ENCODE measurements at regions not wholly inside any gene's neighbourhood (a gene's known extent, or its start where the extent isn't known, plus 50 kb on each side); places are given as distances from the start of the nearest gene placed in this dataset.

- no peak for DNase-seq
Measured at GRCh38 chrX:63869506-63869905, 84.5 kb upstream of the ARHGEF9 start.

- no peak for DNase-seq
Measured at GRCh38 chrX:63855896-63856295, 70.9 kb upstream of the ARHGEF9 start.

GRCh38 chrX:63835361-63835760 lies 50.3 kb upstream of the ARHGEF9 start:
- no peak for DNase-seq

Data from activated CD4-positive, alpha-beta T cell treated with anti-CD3 and anti-CD28 coated beads, Interleukin-2, Interleukin-6, amounts not matched to agents 100 ng/mL and 50 ng/mL, durations not matched to agents 16 hours and 8 hours (primary cell).